ENCODE measurements at regions not wholly inside any gene's neighbourhood (a gene's known extent, or its start where the extent isn't known, plus 50 kb on each side); places are given as distances from the start of the nearest gene placed in this dataset.

DNA sequence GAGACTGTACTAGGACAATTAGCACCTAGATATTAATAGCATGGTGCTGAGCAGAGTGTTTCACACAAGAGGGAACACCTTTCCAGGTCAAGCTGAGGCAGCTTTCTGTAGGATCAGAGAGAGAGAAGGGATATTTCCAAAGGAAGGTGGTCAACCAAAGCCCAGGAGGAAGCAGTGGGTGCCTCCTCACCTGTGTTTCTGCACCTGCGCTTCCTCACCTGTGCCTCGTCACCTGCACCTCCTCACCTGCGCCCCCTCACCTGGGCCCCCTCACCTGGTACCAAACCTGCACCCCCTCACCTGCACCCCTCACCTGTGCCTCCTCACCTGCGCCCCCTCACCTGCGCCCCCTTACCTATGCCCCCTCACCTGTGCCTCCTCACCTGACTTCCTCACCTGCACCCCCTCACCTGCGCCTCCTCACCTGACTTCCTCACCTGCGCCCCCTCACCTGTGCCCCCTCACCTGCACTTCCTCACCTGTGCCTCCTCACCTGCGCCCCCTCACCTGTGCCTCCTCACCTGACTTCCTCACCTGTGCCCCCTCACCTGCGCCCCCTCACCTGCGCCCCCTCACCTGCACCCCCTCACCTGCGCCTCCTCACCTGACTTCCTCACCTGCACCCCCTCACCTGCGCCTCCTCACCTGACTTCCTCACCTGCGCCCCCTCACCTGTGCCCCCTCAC is 67.9 kb downstream of the TTLL2 start:
- Histone ChIP-seq H3K36me3 (ENCODE audit: control insufficient read depth, insufficient read depth, low read length) (no peaks in the 10 kb centered on the region), H3K4me3 (ENCODE audit: low read depth, low read length) (no peak overlapping the region), H3K27me3 (ENCODE audit: control insufficient read depth, insufficient read depth, low read length) (no peaks in the 10 kb centered on the region)
- no peak for DNase-seq (ENCODE audit: low read depth)
- TF ChIP-seq, protein P1, sequence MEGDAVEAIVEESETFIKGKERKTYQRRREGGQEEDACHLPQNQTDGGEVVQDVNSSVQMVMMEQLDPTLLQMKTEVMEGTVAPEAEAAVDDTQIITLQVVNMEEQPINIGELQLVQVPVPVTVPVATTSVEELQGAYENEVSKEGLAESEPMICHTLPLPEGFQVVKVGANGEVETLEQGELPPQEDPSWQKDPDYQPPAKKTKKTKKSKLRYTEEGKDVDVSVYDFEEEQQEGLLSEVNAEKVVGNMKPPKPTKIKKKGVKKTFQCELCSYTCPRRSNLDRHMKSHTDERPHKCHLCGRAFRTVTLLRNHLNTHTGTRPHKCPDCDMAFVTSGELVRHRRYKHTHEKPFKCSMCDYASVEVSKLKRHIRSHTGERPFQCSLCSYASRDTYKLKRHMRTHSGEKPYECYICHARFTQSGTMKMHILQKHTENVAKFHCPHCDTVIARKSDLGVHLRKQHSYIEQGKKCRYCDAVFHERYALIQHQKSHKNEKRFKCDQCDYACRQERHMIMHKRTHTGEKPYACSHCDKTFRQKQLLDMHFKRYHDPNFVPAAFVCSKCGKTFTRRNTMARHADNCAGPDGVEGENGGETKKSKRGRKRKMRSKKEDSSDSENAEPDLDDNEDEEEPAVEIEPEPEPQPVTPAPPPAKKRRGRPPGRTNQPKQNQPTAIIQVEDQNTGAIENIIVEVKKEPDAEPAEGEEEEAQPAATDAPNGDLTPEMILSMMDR (IDR thresholded peaks at IDR 0.05; ENCODE audit: insufficient read depth, low read depth, low read length) = no peak
- CTCF ChIA-PET = no interaction called here
- POLR2A ChIA-PET = no interaction called here

DNA sequence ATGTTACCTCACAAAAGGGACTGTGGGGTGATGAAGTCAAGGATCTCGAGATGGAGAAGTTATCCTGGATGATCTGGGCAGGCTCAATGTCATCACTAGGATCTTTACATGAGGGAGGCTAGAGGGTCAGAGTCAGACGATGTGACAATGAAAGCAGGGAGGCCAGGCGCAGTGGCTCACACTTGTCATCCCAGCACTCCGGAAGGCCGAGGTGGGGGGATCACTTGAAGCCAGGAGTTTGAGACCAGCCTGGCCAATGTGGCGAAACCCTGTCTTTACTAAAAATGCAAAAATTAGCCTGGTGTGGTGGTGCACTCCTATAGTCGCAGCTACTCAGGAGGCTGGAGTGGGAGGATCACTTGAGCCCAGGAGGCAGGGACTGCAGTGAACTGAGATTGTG is 68.8 kb downstream of the TTLL2 start:
- Histone ChIP-seq H3K4me3 (ENCODE audit: low read depth, low read length) (no peak overlapping the region), H3K36me3 (ENCODE audit: control insufficient read depth, insufficient read depth, low read length) (no peaks in the 10 kb centered on the region), H3K27me3 (ENCODE audit: control insufficient read depth, insufficient read depth, low read length) (no peaks in the 10 kb centered on the region)
- DNase-seq (ENCODE audit: low read depth) = no peak
- TF ChIP-seq, protein P1 (IDR thresholded peaks at IDR 0.05; ENCODE audit: insufficient read depth, low read depth, low read length) = no peak
- ChIA-PET CTCF (no interaction called here), POLR2A (no interaction called here)

DNA sequence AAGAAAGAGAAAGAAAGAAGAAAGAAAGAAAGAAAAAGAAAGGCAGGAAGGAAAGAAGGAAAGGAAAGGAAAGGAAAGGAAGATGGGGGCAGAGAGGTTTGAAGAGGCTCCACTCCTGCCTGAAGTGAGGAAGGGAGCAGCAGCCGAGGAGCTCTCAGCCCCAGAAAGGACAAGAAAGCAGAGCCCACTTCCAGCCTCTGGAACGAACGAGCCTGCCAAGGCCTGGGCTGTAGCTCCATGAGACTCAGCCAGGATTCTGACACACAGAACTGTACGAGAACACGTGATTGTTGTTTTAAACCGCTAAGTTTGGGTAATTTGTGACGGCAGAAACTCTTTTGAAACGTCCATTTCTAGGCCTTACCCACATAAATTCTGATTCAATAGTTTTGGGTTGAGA is 69.5 kb downstream of the TTLL2 start:
- no peaks in the 10 kb centered on the region for H3K36me3 ChIP-seq (ENCODE audit: control insufficient read depth, insufficient read depth, low read length)
- H3K27me3 ChIP-seq (ENCODE audit: control insufficient read depth, insufficient read depth, low read length) = no peaks in the 10 kb centered on the region
- POLR2A ChIA-PET = no interaction called here
- TF ChIP-seq, protein P1 (IDR thresholded peaks at IDR 0.05; ENCODE audit: insufficient read depth, low read depth, low read length) = no peak
- CTCF ChIA-PET = no interaction called here
- H3K4me3 ChIP-seq (ENCODE audit: low read depth, low read length) = no peak overlapping the region
- no peak for DNase-seq (ENCODE audit: low read depth)

DNA sequence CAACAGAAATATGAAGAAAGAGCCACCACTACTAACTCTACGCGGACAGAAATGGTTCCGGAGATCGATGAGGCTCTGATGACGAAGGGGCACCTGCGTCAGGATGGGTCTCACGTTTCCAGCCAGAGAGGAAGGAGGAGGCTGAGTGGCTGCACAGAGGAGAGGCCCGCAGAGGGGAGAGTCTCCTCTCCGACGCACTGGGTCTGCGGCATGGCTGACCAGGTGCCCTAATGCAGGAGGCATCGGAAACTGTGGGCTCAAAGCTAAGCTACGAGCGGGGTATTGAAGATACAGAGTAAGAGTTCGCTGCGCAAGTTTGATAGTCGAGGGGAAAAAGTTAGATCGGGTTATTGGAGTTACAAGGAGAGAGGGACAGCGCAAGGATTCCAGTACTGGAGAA is 69.9 kb downstream of the TTLL2 start:
- no peaks in the 10 kb centered on the region for H3K36me3 ChIP-seq (ENCODE audit: control insufficient read depth, insufficient read depth, low read length)
- no peak overlapping the region for H3K4me3 ChIP-seq (ENCODE audit: low read depth, low read length)
- H3K27me3 ChIP-seq (ENCODE audit: control insufficient read depth, insufficient read depth, low read length) = no peaks in the 10 kb centered on the region
- DNase-seq (ENCODE audit: low read depth) = no peak
- POLR2A ChIA-PET = no interaction called here
- TF ChIP-seq, protein P1 (IDR thresholded peaks at IDR 0.05; ENCODE audit: insufficient read depth, low read depth, low read length) = no peak
- CTCF ChIA-PET = no interaction called here

DNA sequence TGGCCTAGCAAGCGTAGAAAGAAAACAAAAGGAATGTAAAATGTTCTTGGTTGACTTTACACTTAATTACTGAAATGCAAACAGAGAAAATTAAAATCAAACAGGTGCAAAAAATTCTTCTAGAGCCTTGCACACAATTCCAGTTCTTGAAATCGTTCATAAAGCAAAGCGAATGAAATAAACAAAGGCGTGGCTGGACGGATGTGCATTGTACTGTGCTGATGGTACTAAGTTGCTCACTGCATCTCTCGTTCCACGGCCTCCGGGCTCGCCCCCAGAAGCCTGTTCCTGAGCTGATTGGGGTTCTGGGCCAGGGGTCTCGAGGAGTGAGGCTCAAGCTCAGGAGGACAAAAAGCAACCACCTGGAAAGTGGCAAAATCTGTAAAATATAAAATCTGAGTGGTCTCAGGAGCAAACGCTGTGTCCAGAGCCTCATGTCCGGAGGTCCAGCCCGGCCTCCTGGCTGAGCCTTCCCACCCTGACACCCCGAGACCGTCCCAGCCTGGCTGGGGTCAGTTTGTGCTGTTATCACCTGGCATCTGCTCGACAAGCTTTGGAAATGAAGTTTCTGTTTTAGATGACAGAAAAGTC is 71.3 kb downstream of the TTLL2 start:
- H3K36me3 ChIP-seq (ENCODE audit: control insufficient read depth, insufficient read depth, low read length) = no peaks in the 10 kb centered on the region
- TF ChIP-seq, protein P1 (IDR thresholded peaks at IDR 0.05; ENCODE audit: insufficient read depth, low read depth, low read length) = no peak
- no peak for DNase-seq (ENCODE audit: low read depth)
- H3K27me3 ChIP-seq (ENCODE audit: control insufficient read depth, insufficient read depth, low read length) = no peaks in the 10 kb centered on the region
- no peak overlapping the region for H3K4me3 ChIP-seq (ENCODE audit: low read depth, low read length)
- ChIA-PET CTCF (no interaction called here), POLR2A (no interaction called here)
